Left cardiac atrium (tissue), 4 donors: ENCODE measurements at regions not wholly inside any gene's neighbourhood (a gene's known extent, or its start where the extent isn't known, plus 50 kb on each side); places are given as distances from the start of the nearest gene placed in this dataset.

ENCODE experiments used
- ATAC-seq, 2 donors: fragments of 200-7000 bp; cut with Tn5 transposase; one replicate each; pipeline ENCODE4 v1.9.1; 2020; ENCODE audit warnings: mild to moderate bottlenecking in 2 of 2, moderate library complexity in 2 of 2
- DNase-seq: peaks from one replicate; pipeline ENCODE4 v3.0.0-alpha.2; 2020
- intact Hi-C, 2 donors: fragments of 100-400 bp; cut with DNase I; formaldehyde crosslinking; loops; one replicate each; pipeline versions ENCODE4 v1.14.1 to v1.15.1; 2022 to 2023
- donor health status: DM: no; HTN: yes; CAD: no.
- donor health status: DM: no; HTN: yes; CAD: no; lungs with severe emphysema.
- donor health status: DM: yes; HTN: yes; CAD: no.
- donor health status: Dilated cardiomyopathy.

DNA sequence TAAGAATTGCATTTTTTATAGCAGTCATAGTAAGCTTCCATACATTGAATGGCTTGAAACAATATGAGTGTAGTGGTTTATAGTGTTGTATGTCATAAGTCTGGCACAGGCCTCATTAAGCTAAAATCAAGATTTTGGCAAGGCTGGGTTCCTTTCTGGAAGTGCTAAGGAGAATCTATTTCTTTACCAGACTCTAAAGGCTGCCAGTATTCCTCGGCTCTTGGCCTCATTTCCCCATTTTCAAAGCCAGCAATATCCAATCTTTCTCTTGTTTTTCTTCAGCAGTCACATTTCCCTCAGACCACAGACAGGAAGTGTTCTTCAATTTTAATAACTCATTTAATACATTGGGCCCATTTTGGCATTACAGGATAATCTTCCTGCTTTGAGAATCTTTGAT, 1155.5 kb upstream of the PABPC4L start:
- no peak for ATAC-seq
- DNase-seq: no peak

DNA sequence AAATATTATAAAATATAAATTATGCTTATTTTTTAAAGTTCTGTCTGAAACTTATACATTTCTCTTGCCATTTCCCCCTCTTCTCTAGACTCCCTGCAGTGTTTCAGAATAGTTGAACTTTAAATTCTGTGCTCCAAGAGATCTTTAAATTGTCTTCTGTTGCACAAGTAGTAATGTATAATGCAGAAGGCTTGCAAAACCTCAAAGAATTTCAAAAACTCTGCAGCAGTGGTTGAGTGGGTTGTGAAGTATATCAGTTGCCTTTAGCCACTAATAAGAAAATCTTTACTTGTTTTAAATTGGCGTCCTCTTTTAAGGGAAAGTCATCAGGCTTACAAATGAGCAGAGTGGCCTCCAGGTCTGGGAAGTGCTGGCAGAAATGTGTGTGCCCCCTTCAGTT, 1153.3 kb upstream of the PABPC4L start:
- DNase-seq (no peak), ATAC-seq (no peak)
- intact Hi-C loops: no loop called here

More for the DNA sequence above, 1155.5 kb upstream of the PABPC4L start:
- intact Hi-C loops: no loop called here

DNA sequence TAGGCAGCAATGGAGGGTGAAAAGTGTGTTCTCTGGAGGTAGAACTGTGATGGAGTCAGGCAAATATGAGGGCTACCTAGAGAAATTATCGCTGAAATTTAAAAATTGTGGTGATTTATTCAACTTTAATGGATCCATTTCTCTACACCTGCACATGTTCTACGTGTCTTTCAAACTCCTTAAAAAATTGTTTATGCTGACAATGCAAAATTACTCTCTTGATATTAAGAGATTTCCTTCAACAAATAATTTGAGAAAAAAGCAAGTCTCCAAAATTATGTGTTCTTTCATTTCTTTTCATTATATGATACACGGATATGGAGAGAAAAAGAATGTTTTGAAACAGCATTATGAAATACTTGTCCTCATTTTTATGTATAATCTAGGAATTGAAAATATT, 1151.4 kb upstream of the PABPC4L start:
- ATAC-seq (no peak), DNase-seq (no peak)
- intact Hi-C loops: no loop called here

DNA sequence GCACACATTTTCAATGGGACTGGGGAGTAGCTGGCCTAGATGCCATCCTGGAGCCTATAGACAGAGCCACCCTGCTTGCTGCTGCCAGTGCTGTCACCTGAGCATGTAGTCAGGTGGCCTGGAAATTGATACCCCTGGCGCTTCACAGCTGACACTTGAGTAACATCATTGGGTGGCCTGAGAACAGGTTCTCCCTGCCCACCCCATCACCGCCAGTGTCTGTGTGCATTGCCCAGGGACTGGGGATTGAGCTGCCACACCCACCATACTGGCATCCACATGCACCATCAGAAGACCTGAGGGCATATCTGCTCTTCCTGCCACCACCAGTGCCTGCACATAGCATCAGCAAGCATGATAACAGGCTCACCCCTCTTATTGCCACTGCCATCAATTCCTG, 1142.9 kb upstream of the PABPC4L start:
- no peak for ATAC-seq
- intact Hi-C loops: no loop called here
- no peak for DNase-seq

DNA sequence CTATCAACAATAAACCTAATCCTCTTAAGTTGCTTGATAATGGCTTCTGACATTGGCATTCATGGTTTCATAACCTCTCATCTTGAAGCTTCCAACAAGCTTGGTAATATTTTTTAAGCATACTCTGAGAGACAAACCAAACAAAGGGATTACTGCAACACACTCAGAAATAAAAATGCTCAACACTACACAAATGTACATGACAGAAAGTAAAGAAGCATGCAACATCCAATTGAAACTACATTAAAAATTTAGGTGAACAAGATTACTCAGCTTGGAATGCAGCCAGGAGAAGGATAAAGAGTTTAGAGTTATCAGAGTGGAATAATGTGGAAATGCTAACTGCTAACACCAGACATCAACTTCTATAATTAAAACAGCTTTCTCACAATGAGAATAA, 1136.6 kb upstream of the PABPC4L start:
- no peak for DNase-seq
- ATAC-seq: no peak
- intact Hi-C loops: no loop called here

DNA sequence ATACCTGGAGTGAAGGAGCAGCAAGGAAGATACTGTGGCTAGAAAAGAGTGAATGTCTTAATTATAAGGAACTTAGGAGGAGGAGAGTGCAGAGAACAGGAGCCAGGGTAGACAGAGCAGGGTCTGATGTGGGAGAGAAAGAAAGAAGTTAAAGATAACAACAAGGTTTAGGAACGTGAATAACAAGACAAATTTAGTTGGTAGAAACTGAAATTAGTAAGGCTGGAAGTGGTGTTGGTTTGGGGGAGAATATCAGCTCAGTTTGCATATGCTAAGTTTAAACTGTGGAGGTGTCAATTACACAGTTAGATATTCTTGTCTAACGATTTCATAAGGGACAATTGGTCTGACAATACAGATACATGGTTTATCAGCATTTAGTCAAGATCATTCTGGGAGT, 1123.7 kb upstream of the PABPC4L start:
- DNase-seq: no peak
- intact Hi-C loops: no loop called here
- ATAC-seq: no peak

DNA sequence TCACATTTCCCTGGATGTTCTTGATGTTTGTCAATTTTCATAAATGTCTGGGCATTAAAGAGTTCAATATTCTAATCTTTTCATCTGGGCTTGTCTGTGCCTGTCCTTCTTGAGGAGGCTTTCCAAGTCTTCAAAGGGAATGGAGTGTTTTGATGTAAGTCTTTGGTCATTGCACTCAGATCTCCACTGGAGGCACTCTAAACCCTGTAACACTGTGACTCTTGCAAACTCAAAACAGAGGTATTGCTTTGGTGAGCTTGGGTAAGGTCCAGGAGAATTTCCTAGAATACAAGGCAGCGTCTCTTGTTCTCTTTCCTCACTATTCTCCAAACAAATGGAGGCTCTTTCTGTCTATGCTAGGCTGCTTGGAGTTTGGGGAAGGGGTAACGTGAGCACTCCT, 1118.1 kb upstream of the PABPC4L start:
- ATAC-seq (no peak), DNase-seq (no peak)
- intact Hi-C loops: no loop called here

DNA sequence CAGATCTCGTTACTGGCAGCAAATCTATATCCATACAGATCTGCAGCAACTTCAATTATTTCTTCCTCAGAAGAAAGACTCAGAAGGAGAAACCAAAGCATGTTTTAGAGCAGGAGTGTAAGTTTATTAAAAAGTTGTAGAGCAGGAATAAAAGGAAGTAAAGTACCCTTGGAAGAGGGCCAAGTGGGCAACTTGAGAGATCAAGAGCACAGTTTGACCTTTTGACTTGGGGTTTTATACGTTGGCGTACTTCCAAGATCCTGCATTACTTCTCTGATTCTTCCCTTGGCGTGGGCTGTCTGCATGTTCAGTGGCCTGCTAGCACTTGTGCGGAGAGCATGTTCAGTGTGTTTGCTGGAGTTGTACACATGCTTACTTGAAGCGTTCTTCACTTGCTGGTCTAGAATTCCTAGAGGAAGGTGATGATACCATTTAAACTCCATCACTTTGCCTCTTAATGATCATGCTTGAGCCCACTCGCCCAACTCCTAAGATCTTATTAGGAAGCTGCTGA, 1114.7 kb upstream of the PABPC4L start:
- ATAC-seq (no peak), DNase-seq (no peak)
- intact Hi-C loops: no loop called here

DNA sequence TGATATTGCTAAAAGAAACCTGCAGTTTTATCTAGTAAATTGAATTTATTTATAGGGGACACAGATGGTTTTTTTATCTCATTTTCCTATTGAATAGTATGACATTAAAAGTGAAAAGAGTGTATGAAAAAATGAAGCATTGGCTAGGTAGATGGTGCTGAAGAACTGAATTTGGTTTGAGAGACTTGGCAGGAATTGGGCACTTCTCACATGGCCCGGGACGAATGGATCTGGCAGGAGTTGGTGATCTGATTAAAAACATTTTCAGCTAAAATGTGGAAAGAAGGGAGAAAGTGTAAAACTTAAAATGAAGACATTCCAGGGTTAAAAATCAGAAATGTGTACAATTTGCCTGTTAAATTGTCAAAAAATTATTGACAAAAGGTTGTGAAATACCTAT, 1088.5 kb upstream of the PABPC4L start:
- DNase-seq (no peak), ATAC-seq (no peak)
- intact Hi-C loops: no loop called here

DNA sequence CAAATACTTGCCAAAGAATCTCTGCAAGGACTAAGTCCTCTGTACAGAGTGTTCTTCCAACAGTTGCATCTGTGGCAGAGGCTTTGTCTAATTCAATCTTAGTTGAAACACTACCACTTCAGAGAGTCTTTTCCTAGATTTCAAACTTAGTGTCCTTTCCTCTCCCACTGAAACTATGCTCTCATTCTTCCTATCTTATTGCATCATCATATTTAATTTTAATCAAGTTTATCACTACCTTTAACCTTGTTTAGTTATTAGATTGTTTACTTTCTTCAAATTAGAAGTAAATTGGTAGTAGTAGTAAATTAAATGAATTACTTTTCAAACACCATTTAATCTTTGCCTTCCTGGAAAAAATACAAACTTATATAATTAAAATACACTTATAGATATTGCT, 1082.3 kb upstream of the PABPC4L start:
- no peak for ATAC-seq
- intact Hi-C loops: no loop called here
- DNase-seq: no peak

DNA sequence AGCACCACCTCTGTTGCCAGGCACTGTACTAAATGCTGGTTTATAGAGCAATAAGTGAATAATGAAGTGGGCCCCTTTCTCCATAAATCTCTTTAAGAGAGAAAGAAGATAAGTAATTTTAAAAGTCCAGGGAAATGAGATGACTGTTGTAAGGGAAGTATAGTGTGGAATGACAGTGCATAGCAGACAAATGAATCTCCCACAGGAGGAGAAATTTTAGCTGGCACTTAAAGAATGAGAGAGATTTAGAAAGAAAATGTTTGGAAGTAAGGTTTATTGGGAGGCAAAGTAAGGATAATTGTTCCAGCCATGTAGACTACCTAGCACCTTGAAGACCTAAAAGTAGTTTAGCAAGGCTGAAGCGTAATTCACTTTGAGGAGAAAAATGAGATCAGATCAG, 1081.1 kb upstream of the PABPC4L start:
- ATAC-seq: no peak

DNA sequence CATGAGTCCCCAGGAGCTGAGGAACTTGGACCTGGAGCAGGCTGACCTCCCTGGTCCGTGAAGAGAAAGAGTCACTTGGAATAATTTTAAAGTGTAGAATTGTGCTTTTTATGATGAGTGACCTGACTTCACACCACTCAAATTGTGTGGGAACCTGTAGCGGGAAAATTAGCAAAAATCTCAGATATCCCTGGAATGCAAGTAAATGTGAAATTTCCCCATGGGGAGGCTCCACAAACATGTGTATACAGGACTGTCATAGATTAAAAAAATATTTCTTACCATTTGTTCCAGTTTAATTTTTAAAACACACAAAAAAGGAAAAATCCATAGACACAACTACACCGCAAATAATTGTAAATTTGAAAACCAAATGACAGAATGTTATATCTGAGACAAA, 1079.6 kb upstream of the PABPC4L start:
- no peak for ATAC-seq
- no peak for DNase-seq
- intact Hi-C loops: no loop called here

More for the DNA sequence above, 1081.1 kb upstream of the PABPC4L start:
- intact Hi-C loops: no loop called here
- no peak for DNase-seq

DNA sequence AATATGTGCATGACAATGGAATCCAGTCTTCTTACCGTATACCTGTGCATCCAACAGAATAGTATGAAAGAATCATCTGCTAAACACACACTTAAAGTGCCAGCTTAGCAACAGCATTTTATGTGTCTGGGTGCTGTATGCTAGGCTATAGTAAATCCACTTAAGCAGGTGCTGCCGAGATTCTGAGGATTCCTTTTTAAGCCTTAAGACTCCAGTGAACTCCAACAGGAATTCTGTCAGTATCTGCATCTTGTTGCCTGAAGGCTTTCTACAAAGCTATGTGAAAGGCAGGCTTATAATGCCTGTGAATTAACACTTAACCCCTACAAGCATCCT, 1076.4 kb upstream of the PABPC4L start:
- ATAC-seq (no peak), DNase-seq (no peak)
- intact Hi-C loops: no loop called here

DNA sequence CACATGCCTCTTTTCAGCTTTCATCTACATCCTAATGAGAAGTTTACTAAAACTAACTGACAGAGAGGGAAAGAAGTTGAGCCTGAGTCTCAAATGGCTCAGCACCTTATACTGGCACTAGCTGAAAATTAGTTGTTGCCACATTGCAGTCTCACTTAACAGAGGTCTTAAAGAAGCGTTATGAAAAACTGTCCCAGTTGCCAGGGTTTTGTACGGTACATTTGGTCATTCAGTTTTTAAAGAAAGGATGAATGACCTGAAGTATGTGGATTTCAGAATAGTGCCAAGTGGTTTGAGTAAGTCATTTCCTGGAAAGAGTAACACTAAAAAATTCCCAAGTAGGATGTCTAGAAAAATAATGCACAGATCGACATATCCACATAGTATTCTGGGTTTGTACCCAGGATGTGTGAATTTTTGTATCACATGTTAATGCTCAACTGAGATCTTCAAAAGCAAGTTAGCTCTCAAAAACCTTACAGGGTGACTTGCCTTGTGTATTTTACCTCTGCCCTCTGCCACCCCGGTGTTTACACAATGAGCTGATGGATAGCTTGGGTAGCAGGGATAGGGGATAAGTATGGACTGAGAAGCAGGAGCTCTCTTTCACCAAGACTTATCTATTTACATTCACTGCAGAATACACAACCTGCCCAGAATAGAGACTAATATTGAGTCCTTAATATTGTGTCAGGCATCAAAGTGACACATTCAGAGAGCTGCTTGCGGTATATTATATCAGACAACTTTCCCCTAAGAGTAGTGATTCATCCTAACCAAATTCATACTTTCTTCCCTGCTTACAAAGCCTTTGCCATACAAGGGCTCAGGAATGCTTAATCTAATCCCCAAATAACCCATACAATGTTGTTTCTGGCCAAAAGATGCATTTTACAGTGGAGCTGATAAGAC, 1075.7 kb upstream of the PABPC4L start:
- intact Hi-C loops: no loop called here
- DNase-seq: no peak
- ATAC-seq: no peak

DNA sequence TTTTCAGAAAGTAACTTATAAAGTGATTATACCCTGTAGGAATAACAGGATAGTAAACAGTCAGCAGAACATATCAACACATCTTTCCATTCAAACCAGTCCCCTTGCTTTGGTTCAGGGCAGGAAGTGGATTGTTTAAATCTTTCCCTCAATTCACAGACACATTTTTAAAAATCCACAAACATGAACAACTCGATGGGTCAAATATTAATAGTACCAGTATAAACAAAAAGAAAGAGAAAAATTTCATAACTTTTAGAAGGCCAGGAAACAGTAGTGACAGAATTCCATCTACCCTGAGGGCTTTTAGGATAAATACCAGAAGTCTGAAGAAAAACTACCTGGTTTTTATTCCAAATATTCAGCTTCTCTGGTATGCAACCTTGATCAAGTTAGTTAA, 1072.8 kb upstream of the PABPC4L start:
- DNase-seq (no peak), ATAC-seq (no peak)
- intact Hi-C loops: no loop called here

DNA sequence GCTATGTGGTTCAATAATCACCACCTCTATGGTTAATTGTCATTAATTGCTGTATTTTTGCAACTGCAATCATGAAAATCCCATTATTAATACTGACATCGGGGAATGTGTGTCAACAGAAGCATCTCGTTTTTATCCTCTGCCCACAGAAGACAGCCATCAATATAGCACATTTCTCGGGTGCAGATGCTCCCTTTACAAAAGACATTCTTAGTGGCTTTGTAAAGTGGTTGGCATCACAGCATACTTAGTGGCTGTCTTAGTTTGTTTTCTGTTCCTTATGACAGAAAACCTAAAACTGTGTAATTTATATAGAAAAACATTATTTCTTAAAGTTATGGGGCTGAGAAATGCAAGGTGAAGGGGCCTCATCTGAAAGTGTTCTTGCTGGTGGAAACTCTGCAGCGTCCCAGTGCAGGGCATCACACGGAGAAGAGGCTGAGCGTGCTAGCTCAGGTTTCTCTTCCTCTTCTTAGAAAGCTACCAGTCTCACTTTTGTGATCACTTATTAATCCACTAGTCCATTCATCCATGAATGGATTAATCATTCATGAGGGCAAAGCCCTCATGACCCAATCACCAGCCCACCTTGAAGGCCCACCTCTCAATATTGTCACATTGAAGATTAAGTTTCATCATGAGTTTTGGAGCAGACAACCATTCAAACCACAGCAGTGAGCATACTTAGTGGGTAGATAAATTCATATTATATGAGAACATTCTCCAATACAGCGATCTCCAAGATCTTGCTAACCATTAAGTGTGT, 1067.7 kb upstream of the PABPC4L start:
- ATAC-seq (no peak), DNase-seq (no peak)
- intact Hi-C loops: no loop called here

DNA sequence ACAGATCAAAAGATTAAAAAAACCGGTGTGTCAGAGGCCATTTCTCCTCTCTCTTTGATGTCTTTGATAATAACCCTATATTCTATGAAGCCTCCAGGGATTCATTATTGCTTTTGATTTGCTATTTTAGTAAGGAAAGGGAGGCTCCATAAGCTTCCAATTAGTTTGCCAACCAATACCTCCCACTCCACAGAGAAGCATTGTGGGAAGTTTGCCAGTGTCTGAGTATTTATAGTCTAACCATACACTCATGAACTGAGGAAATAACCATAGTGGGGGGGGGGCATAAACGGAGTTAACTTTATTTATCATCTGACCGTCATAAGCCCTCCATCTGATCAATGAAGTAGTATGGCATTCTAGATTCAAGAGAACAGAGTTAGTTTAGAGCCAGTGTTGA, 1066.8 kb upstream of the PABPC4L start:
- no peak for ATAC-seq
- intact Hi-C loops: no loop called here

DNA sequence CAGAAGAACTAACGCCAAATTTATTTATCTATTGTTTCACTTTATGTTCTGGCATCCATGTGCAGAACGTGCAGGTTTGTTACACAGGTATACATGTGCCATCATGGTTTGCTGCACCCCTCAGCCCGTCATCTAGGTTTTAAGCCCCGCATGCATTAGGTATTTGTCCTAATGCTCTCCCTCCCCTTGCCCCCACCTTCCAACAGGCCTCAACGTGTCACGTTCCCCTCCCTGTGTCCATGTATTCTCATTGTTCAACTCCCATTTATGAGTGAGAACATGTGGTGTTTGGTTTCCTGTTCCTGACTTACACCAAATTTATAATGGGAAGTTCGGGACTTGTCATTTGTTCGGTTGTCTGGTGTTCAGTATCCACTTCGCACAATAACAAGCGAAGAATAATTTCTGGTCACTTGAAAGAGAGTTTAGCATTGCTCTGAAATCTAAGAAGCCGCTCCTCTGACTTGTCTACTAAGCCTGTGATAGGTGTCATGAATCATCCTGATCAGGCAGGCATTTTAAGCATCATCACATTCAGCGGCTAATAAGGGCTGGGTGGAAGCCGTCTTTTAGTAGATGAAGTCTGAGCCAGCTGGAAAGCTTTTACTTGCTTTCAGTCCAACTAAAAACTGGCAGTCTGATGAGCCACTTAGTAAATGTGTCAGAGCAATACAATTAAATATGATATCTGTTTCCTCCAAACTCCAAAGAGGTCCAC, 1065.7 kb upstream of the PABPC4L start:
- ATAC-seq (no peak), DNase-seq (no peak)
- intact Hi-C loops: no loop called here

More for the DNA sequence above, 1066.8 kb upstream of the PABPC4L start:
- no peak for DNase-seq

DNA sequence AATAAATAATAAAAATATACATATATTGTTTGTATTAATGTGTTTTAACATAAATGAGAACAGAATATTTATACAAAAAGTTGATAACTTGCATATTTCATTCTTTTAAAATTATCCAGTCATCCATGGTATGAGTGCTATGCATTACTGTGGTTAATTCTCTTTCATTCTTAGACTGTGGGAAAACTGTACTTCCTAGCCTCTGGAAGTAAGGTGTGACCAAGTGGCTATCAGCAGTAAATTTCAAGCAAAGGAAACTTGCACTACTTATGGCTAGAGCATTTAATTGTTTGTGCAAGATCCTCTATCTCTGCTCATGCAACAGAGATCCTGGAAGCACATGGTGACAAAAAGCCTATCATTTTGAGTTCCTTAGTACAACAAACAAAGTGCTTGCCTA, 1054.5 kb upstream of the PABPC4L start:
- intact Hi-C loops: no loop called here
- no peak for ATAC-seq

DNA sequence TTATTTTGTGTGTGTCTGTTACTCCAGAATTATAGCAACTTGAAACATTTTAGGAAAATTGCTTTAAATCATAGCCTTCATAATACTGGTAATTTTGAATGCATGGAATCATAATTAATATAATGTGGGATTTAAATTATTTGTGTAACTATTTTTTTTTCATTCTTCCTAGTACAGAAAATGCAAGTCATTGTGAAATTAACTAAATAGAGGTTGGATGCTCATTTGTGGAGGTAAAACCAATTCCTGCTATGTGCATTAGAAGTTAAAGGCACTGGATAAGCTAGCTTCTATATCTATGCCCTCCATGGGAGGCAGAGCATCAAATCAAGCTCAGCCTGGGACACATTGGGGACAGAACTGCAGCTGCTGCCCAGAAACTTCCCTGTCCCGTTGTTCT, 1048.5 kb upstream of the PABPC4L start:
- DNase-seq (no peak), ATAC-seq (no peak)
- intact Hi-C loops: no loop called here

More for the DNA sequence above, 1054.5 kb upstream of the PABPC4L start:
- DNase-seq: no peak
